ENCODE measurements at regions not wholly inside any gene's neighbourhood (a gene's known extent, or its start where the extent isn't known, plus 50 kb on each side); places are given as distances from the start of the nearest gene placed in this dataset.

GRCh38 chr7:36066343-36066664 lies 86.8 kb upstream of the EEPD1 start:
- no peak for DNase-seq (ENCODE audit: low read depth)

- no peak for DNase-seq (ENCODE audit: low read depth)
Measured at GRCh38 chr7:36070230-36070629, 82.8 kb upstream of the EEPD1 start.

GRCh38 chr7:36071605-36072004 lies 81.4 kb upstream of the EEPD1 start:
- no peak for DNase-seq (ENCODE audit: low read depth)

GRCh38 chr7:36072620-36073019 lies 80.4 kb upstream of the EEPD1 start:
- no peak for DNase-seq (ENCODE audit: low read depth)

- no peak for DNase-seq (ENCODE audit: low read depth)
Measured at GRCh38 chr7:36075561-36075960, 77.5 kb upstream of the EEPD1 start.

GRCh38 chr7:36076074-36076473 lies 77.0 kb upstream of the EEPD1 start:
- no peak for DNase-seq (ENCODE audit: low read depth)

GRCh38 chr7:36078816-36079360 lies 74.2 kb upstream of the EEPD1 start:
- no peak for DNase-seq (ENCODE audit: low read depth)

GRCh38 chr7:36079446-36080025 lies 73.5 kb upstream of the EEPD1 start:
- no peak for DNase-seq (ENCODE audit: low read depth)

GRCh38 chr7:36080843-36081242 lies 72.2 kb upstream of the EEPD1 start:
- DNase-seq (ENCODE audit: low read depth), result no peak

GRCh38 chr7:36082216-36082615 lies 70.8 kb upstream of the EEPD1 start:
- DNase-seq (ENCODE audit: low read depth), result no peak

GRCh38 chr7:36082910-36083309 lies 70.1 kb upstream of the EEPD1 start:
- no peak for DNase-seq (ENCODE audit: low read depth)

- no peak for DNase-seq (ENCODE audit: low read depth)
Measured at GRCh38 chr7:36083626-36084380, 69.3 kb upstream of the EEPD1 start.

GRCh38 chr7:36084485-36085091 lies 68.5 kb upstream of the EEPD1 start:
- no peak for DNase-seq (ENCODE audit: low read depth)

GRCh38 chr7:36085096-36085495 lies 68.0 kb upstream of the EEPD1 start:
- no peak for DNase-seq (ENCODE audit: low read depth)

- DNase-seq (ENCODE audit: low read depth), result no peak
Measured at GRCh38 chr7:36086571-36086970, 66.5 kb upstream of the EEPD1 start.

GRCh38 chr7:36088553-36088952 lies 64.5 kb upstream of the EEPD1 start:
- no peak for DNase-seq (ENCODE audit: low read depth)

GRCh38 chr7:36088966-36089365 lies 64.1 kb upstream of the EEPD1 start:
- no peak for DNase-seq (ENCODE audit: low read depth)

- DNase-seq (ENCODE audit: low read depth), result no peak
Measured at GRCh38 chr7:36090976-36091873, 61.8 kb upstream of the EEPD1 start.

GRCh38 chr7:36091874-36092176 lies 61.2 kb upstream of the EEPD1 start:
- DNase-seq (ENCODE audit: low read depth), result no peak

- no peak for DNase-seq (ENCODE audit: low read depth)
Measured at GRCh38 chr7:36092221-36092771, 60.8 kb upstream of the EEPD1 start.

GRCh38 chr7:36096460-36097095 lies 56.5 kb upstream of the EEPD1 start:
- DNase-seq (ENCODE audit: low read depth), result no peak

- no peak for DNase-seq (ENCODE audit: low read depth)
Measured at GRCh38 chr7:36098096-36098495, 55.0 kb upstream of the EEPD1 start.
